22Rv1 (cell line): ENCODE measurements at regions not wholly inside any gene's neighbourhood (a gene's known extent, or its start where the extent isn't known, plus 50 kb on each side); places are given as distances from the start of the nearest gene placed in this dataset.
A peak's percentile ranks its signal among the peaks of the same experiment; 100 is the strongest.
"Not testable (repeated sequence)": the region's sequence is repeated elsewhere in the genome, so short reads cannot be mapped to it uniquely, and the experiment has no call there.

Experiments
- H3K27ac ChIP-seq: fragments of 450-650 bp; 2 replicates; pipeline ENCODE4 v1.5.1; 2017
- ZFX ChIP-seq: fragments of 450-650 bp; IDR thresholded peaks from 2 replicates; pipeline ENCODE4 v1.6.1; 2017; ENCODE audit warnings: antibody characterized with exemption, borderline replicate concordance
- TF ChIP-seq, protein P1 (sequence below): fragments of 450-650 bp; IDR thresholded peaks from 2 replicates; pipeline ENCODE4 v1.5.1; 2017; ENCODE audit warnings: mild to moderate bottlenecking

DNA sequence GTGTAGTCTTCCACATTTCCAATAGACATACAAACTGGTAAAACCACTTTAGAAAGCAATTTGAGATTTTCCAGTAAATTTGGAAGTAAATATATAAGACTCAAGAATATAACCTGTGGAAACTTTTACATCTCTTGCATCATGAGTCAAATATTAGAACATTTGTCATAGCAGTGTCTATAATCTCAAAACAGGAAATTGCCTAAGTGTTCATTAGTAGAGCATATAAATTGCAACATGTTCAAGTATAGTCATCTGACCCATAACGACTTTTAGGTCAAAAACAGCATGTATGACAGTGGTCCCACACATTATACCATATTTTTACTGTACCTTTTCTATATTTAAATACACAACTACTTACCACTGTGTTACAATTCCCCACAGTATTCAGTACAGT lies 555.9 kb upstream of the VRK2 start:
- H3K27ac ChIP-seq: no peak overlapping the region
- TF ChIP-seq ZFX: no peak
- TF ChIP-seq, protein P1, sequence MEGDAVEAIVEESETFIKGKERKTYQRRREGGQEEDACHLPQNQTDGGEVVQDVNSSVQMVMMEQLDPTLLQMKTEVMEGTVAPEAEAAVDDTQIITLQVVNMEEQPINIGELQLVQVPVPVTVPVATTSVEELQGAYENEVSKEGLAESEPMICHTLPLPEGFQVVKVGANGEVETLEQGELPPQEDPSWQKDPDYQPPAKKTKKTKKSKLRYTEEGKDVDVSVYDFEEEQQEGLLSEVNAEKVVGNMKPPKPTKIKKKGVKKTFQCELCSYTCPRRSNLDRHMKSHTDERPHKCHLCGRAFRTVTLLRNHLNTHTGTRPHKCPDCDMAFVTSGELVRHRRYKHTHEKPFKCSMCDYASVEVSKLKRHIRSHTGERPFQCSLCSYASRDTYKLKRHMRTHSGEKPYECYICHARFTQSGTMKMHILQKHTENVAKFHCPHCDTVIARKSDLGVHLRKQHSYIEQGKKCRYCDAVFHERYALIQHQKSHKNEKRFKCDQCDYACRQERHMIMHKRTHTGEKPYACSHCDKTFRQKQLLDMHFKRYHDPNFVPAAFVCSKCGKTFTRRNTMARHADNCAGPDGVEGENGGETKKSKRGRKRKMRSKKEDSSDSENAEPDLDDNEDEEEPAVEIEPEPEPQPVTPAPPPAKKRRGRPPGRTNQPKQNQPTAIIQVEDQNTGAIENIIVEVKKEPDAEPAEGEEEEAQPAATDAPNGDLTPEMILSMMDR: no peak

GRCh38 chr2:57491213-57491612 lies 555.4 kb upstream of the VRK2 start:
- no peak overlapping the region for H3K27ac ChIP-seq
- no peak for TF ChIP-seq ZFX
- TF ChIP-seq, protein P1: no peak

GRCh38 chr2:57493966-57494365 lies 552.6 kb upstream of the VRK2 start:
- H3K27ac ChIP-seq: not testable (repeated sequence)

DNA sequence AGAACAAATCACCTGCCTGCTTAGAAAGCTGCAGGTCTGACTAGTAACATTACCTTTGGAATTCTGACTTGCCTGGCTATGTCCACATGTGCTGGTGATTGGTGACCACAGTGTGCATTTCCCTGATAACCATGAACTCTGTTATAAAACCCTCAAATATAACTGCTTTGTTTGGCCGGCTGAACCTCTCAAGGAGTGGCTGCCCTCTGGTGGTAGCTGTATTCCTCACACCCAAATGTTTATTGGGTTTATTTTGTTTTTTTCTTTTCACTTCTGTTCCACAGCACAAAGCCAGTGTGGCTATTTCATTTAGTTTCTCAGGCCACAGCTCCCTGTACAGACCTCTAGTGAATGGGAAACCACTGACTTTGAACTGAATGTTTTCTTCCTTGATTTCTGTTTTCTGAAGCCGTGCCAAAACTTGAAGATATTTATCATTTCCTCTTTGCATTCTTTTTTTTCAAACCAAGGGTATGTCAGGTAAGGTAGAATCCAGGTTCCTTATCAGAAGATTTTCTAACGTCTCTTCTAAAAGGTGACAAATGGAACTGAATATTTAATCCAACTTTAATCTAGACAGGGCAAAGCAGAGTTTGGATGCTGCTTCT lies 549.0 kb upstream of the VRK2 start:
- TF ChIP-seq, protein P1: peak; percentile 91
- TF ChIP-seq ZFX: no peak
- no peak overlapping the region for H3K27ac ChIP-seq

- TF ChIP-seq, protein P1: no peak
- no peak for TF ChIP-seq ZFX
- no peak overlapping the region for H3K27ac ChIP-seq
These were observed 541.8 kb upstream of the VRK2 start for GRCh38 chr2:57504787-57505186.

DNA sequence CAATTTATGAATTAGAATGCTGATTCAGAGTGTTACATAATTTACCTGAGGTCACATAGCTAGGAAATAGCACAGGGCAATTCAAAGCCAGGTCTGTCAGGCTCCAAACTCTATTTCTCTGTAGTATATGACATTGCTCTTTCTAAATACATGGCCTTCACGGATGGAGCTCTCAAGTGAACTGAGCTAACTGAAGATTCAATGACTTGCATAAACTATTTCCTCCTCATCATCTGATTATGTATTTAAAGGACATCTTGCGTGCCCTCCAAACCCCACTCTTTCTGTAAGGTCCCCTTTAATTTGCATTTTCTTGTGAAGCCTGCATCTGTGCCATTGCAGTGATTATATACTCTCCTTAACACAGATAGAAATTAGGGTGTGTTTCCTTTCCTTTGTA lies 537.4 kb upstream of the VRK2 start:
- H3K27ac ChIP-seq: no peak overlapping the region
- TF ChIP-seq ZFX: no peak
- TF ChIP-seq, protein P1: no peak

GRCh38 chr2:57510704-57511103 lies 535.9 kb upstream of the VRK2 start:
- TF ChIP-seq, protein P1: peak; percentile 15; the same call in 1 of the 2 replicates
- TF ChIP-seq ZFX: no peak
- H3K27ac ChIP-seq: no peak overlapping the region

GRCh38 chr2:57515366-57515765 lies 531.2 kb upstream of the VRK2 start:
- no peak overlapping the region for H3K27ac ChIP-seq
- TF ChIP-seq ZFX: no peak
- TF ChIP-seq, protein P1: no peak
